K562 (cell line): ENCODE measurements at regions not wholly inside any gene's neighbourhood (a gene's known extent, or its start where the extent isn't known, plus 50 kb on each side); places are given as distances from the start of the nearest gene placed in this dataset.

Experiments
- ATAC-seq: fragments of 200-7000 bp; cut with Tn5 transposase; 3 replicates; pipeline ENCODE4 v1.9.1; 2020; ENCODE audit warnings: moderate library complexity
- BruUV-seq: library from RNA; stranded (reverse); fragments of 400-500 nt; replicated peaks from 2 replicates; lab custom pipeline; 2021; lab: Mats Ljungman, UMichigan
- CTCF ChIA-PET: fragments of 300-600 bp; formaldehyde crosslinking; extraction: SDS; loops from one replicate; lab custom pipeline; 2021; ENCODE audit warnings: low intra/inter-chr PET ratio; lab: Yijun Ruan, JAX
- POLR2A ChIA-PET: fragments of 300-600, 350-650 bp; sonication (Branson Sonifier 250); formaldehyde crosslinking; extraction: SDS; loops from one replicate; lab custom pipeline; 2021; ENCODE audit warnings: antibody characterized with exemption, inconsistent platforms; lab: Yijun Ruan, JAX
- DNase-seq, 4 experiments: peaks; one replicate each; pipeline versions ENCODE4 v3.0.0 to v3.0.0-alpha.2; 2011 to 2018; ENCODE audit warnings: low spot score in 3 of 4, mixed read lengths in 3 of 4; ENCODE audit errors: extremely low read depth in 1 of 4
- FAIRE-seq: peaks from 2 replicates; lab custom pipeline; 2011; peaks lifted over from hg19 to GRCh38; lab: Jason Lieb, UNC
- H2AFZ ChIP-seq: 2 replicates; pipeline ENCODE4 v1.6.0; 2011; ENCODE audit warnings: low read depth, low read length, control low read depth, inconsistent platforms
- H3K27ac ChIP-seq: fragments of 200-600 bp; 3 replicates; pipeline ENCODE4 v1.8.0; 2011; ENCODE audit warnings: low read depth, mild to moderate bottlenecking, control low read depth, inconsistent platforms, low read length, moderate library complexity, mixed read lengths; ENCODE audit errors: extremely low read depth
- H3K27me3 ChIP-seq, 2 experiments: fragments of 300-600 bp in 1 of 2; 2 replicates in 1 of 2; 3 replicates in 1 of 2; pipeline versions ENCODE4 v1.6.0 to v1.8.0; 2011; ENCODE audit warnings: inconsistent platforms in 2 of 2, low read length in 2 of 2, mild to moderate bottlenecking in 1 of 2, mixed read lengths in 1 of 2, moderate library complexity in 1 of 2; ENCODE audit not compliant: control insufficient read depth in 2 of 2, insufficient read depth in 2 of 2
- H3K36me3 ChIP-seq: fragments of 300-600 bp; 3 replicates; pipeline ENCODE4 v1.8.0; 2011; ENCODE audit warnings: mild to moderate bottlenecking, low read length, inconsistent platforms; ENCODE audit not compliant: control insufficient read depth, insufficient read depth
- H3K4me1 ChIP-seq, 2 experiments: fragments of 200-600 bp in 1 of 2; replicated peaks in 1 of 2; 2 replicates in 1 of 2; 3 replicates in 1 of 2; pipeline versions ENCODE4 v1.5.1 to v1.8.0; 2011; ENCODE audit warnings: inconsistent platforms in 2 of 2, low read length in 2 of 2, mild to moderate bottlenecking in 1 of 2, mixed read lengths in 1 of 2, moderate library complexity in 1 of 2; ENCODE audit not compliant: control insufficient read depth in 2 of 2, insufficient read depth in 2 of 2
- H3K4me2 ChIP-seq: 2 replicates; pipeline ENCODE4 v1.6.1; 2011; ENCODE audit warnings: low read length, control low read depth, inconsistent platforms, mixed read lengths; ENCODE audit not compliant: insufficient read depth
- H3K4me3 ChIP-seq: fragments of 200-600 bp; sonication (generic), shearing (Covaris generic); 2 replicates; pipeline ENCODE4 v1.5.1; 2016; ENCODE audit warnings: control low read depth, inconsistent platforms
- H3K79me2 ChIP-seq: fragments of 200-600 bp; 3 replicates; pipeline ENCODE4 v1.8.0; 2011; ENCODE audit warnings: low read length, inconsistent platforms; ENCODE audit not compliant: control insufficient read depth, insufficient read depth
- H3K9ac ChIP-seq, 2 experiments: 2 replicates each; pipeline versions ENCODE4 v1.6.0 to v1.6.1; 2011; ENCODE audit warnings: low read depth in 2 of 2, low read length in 2 of 2, control low read depth in 1 of 2, inconsistent platforms in 1 of 2, mild to moderate bottlenecking in 1 of 2, mixed read lengths in 1 of 2; ENCODE audit not compliant: insufficient read depth in 1 of 2
- H3K9me1 ChIP-seq: one replicate; pipeline ENCODE4 v1.6.0; 2011; ENCODE audit warnings: inconsistent platforms, mild to moderate bottlenecking, low read length, moderate library complexity; ENCODE audit not compliant: control insufficient read depth, insufficient read depth
- H3K9me3 ChIP-seq: replicated peaks from 2 replicates; pipeline ENCODE4 v1.5.1; 2011; ENCODE audit warnings: low read depth, low read length, inconsistent platforms; ENCODE audit not compliant: control insufficient read depth, insufficient read depth
- H4K20me1 ChIP-seq: replicated peaks from 2 replicates; pipeline ENCODE4 v1.6.1; 2011; ENCODE audit warnings: low read length, inconsistent platforms, mixed read lengths; ENCODE audit not compliant: control insufficient read depth, insufficient read depth
- BRD4 ChIP-seq: fragments of 200-600 bp; sonication (generic); IDR thresholded peaks from 2 replicates; pipeline ENCODE4 v1.6.1; 2017; ENCODE audit warnings: inconsistent platforms
- JUNB ChIP-seq: fragments of 450-650 bp; formaldehyde crosslinking; conservative IDR thresholded peaks from 2 replicates; pipeline ENCODE4 v1.4.0; 2020; ENCODE audit warnings: mild to moderate bottlenecking
- PREB ChIP-seq: sonication (generic); formaldehyde crosslinking; IDR thresholded peaks from 2 replicates; pipeline ENCODE4 v1.8.1; 2023; ENCODE audit warnings: mild to moderate bottlenecking, missing genetic modification reagents
- RBFOX2 ChIP-seq: fragments of 200-400 bp; formaldehyde crosslinking; IDR thresholded peaks from 2 replicates; pipeline ENCODE4 v1.6.1; 2017; ENCODE audit warnings: low read depth, mild to moderate bottlenecking, low read length, moderate library complexity
- RFX1 ChIP-seq: fragments of 450-650 bp; IDR thresholded peaks from 2 replicates; pipeline ENCODE4 v1.6.1; 2016; ENCODE audit warnings: mild to moderate bottlenecking, moderate library complexity
- SREBF1 ChIP-seq: fragments of 150-350 bp; IDR thresholded peaks from 2 replicates; pipeline ENCODE4 v1.6.1; 2014; ENCODE audit warnings: antibody characterized with exemption, low read depth, low read length, borderline replicate concordance
- STAT5B ChIP-seq: fragments of 250-450 bp; sonication (Bioruptor Pico); IDR thresholded peaks from 2 replicates; pipeline ENCODE4 v1.8.0; 2021; ENCODE audit warnings: mild to moderate bottlenecking, inconsistent platforms
- SUPT5H ChIP-seq: fragments of 450-650 bp; IDR thresholded peaks from 2 replicates; pipeline ENCODE4 v1.6.1; 2016
- ZNF518B ChIP-seq: fragments of 250-450 bp; sonication (Bioruptor Pico); IDR thresholded peaks from 2 replicates; pipeline ENCODE4 v1.5.0; 2021; ENCODE audit warnings: mild to moderate bottlenecking, moderate library complexity
- WGBS: fragments of 100-300 bp; shearing (Covaris generic); methylation state at CpG from one replicate; pipeline ENCODE4 v1.1.6; 2016; ENCODE audit warnings: low coverage, mixed read lengths; ENCODE audit not compliant: insufficient coverage; ENCODE audit errors: missing lambda C conversion rate; 5-methylcytosine and 5-hydroxymethylcytosine counted together
- in situ Hi-C: fragments of 300-500 bp; cut with MboI; formaldehyde crosslinking; loops from 4 replicates; pipeline ENCODE4 v1.15.0; 2018; ENCODE audit warnings: inconsistent platforms, mixed read lengths
- intact Hi-C: fragments of 100-400 bp; cut with micrococcal nuclease; formaldehyde crosslinking; loops from 2 replicates; pipeline ENCODE4 v1.14.2; 2022
- TF ChIP-seq, protein P1 (sequence below): fragments of 450-650 bp; IDR thresholded peaks from 2 replicates; pipeline ENCODE4 v1.7.0; 2016; ENCODE audit warnings: borderline replicate concordance

DNA sequence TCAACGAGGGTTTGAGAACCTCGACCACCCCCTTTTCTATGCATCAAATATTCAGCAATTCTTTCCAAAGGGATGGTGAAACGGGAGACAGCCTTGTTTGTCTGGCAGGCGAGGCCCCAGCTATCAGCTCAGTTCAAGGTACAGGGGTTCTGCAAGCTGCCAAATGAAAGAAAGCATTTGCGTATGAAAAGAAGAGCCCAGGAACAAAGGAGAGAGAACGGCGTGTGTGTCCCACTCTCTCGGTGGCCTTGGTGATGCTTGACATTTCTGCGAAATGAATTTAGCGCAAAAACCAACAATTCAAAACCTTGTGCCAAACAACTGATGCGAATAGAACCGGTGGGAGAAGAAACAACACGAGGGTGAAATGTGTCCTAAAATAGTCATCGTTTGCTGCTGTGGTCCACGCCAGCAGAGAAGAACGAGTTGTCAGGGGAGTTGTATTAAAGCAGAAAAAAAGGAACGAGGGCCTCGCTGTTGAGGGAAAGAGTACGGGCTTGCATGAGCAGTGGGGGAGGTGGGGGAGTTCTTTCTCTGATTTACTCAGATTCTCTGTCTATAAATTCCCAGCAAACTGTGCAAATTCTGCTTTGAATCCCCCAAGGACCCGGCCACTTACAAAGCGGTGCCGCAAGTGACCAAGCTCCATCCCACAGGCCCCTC, 97.7 kb downstream of the TMEM130 start:
- TF ChIP-seq JUNB, result no peak
- TF ChIP-seq RFX1, result no peak
- TF ChIP-seq BRD4, result no peak
- no peak for TF ChIP-seq SREBF1
- TF ChIP-seq, protein P1, sequence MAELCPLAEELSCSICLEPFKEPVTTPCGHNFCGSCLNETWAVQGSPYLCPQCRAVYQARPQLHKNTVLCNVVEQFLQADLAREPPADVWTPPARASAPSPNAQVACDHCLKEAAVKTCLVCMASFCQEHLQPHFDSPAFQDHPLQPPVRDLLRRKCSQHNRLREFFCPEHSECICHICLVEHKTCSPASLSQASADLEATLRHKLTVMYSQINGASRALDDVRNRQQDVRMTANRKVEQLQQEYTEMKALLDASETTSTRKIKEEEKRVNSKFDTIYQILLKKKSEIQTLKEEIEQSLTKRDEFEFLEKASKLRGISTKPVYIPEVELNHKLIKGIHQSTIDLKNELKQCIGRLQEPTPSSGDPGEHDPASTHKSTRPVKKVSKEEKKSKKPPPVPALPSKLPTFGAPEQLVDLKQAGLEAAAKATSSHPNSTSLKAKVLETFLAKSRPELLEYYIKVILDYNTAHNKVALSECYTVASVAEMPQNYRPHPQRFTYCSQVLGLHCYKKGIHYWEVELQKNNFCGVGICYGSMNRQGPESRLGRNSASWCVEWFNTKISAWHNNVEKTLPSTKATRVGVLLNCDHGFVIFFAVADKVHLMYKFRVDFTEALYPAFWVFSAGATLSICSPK, result no peak
- TF ChIP-seq SUPT5H, result no peak
- no peak for TF ChIP-seq ZNF518B (CRISPR knock-in tag)
- TF ChIP-seq PREB (CRISPR knock-in tag), result no peak
- no peak for TF ChIP-seq STAT5B (CRISPR knock-in tag)
- no peak for TF ChIP-seq RBFOX2
- TF ChIP-seq, all 486 proteins: peak for 0
- in situ Hi-C loops, result no loop called here
- H3K9ac ChIP-seq, result no peak overlapping the region
- CTCF ChIA-PET, result no interaction called here
- H3K27ac ChIP-seq, result no peak overlapping the region
- no peaks in the 10 kb centered on the region for H3K9me1 ChIP-seq
- intact Hi-C loops, result no loop called here
- H3K4me1 ChIP-seq, result no peaks in the 10 kb centered on the region
- POLR2A ChIA-PET, result interaction anchor here (0.6 kb wide), 1 partner anchor 25 kb away, joined by 3 read pairs; no protein-coding TSS in a partner anchor
- H2AFZ ChIP-seq, result no peak overlapping the region
- 3% methylated on average over 22 of the region's 22 CpGs for WGBS
- H3K36me3 ChIP-seq, result no peaks in the 10 kb centered on the region
- H3K4me3 ChIP-seq, result no peak overlapping the region
- H3K79me2 ChIP-seq, result no peaks in the 10 kb centered on the region
- ATAC-seq, result no peak
- H3K4me2 ChIP-seq, result no peak overlapping the region
- FAIRE-seq, result no peak
- peaks cover 17 to 51% of the 10 kb centered on the region in 2 experiments for H3K27me3 ChIP-seq
- no TSS peak for BruUV-seq
- DNase-seq, result no peak
- H4K20me1 ChIP-seq, result no peaks in the 10 kb centered on the region
- H3K9me3 ChIP-seq, result no peaks in the 10 kb centered on the region
